T-helper 1 cell treated with Interleukin-12 subunit alpha and Interleukin-12 subunit beta and Interleukin-4 antibody, amounts not matched to agents 30 μg/mL and 1 μg/mL, for 36 hours (primary cell): ENCODE measurements at regions not wholly inside any gene's neighbourhood (a gene's known extent, or its start where the extent isn't known, plus 50 kb on each side); places are given as distances from the start of the nearest gene placed in this dataset.

Source experiments
- H3K27ac Mint-ChIP-seq: one replicate; pipeline ENCODE4 v1.8.0; 2021; ENCODE audit warnings: mild to moderate bottlenecking, mixed read lengths
- H3K27me3 Mint-ChIP-seq: one replicate; pipeline ENCODE4 v1.8.0; 2021; ENCODE audit warnings: low read depth, mixed read lengths
- H3K36me3 Mint-ChIP-seq: one replicate; pipeline ENCODE4 v1.8.0; 2021; ENCODE audit warnings: low read depth, mixed read lengths
- H3K4me1 Mint-ChIP-seq: one replicate; pipeline ENCODE4 v1.8.0; 2021; ENCODE audit warnings: low read depth, mixed read lengths
- H3K4me3 Mint-ChIP-seq: one replicate; pipeline ENCODE4 v1.8.0; 2021; ENCODE audit warnings: mild to moderate bottlenecking, moderate library complexity, mixed read lengths
- H3K9me3 Mint-ChIP-seq: one replicate; pipeline ENCODE4 v1.8.0; 2021; ENCODE audit warnings: mixed read lengths

- no peaks in the 10 kb centered on the region for H3K36me3 Mint-ChIP-seq
- H3K4me1 Mint-ChIP-seq, result no peaks in the 10 kb centered on the region
- peaks cover 3% of the 10 kb centered on the region for H3K9me3 Mint-ChIP-seq
- no peak overlapping the region for H3K4me3 Mint-ChIP-seq
- H3K27me3 Mint-ChIP-seq, result peaks cover 21% of the 10 kb centered on the region
- H3K27ac Mint-ChIP-seq, result no peak overlapping the region
Observed at GRCh38 chr22:22388494-22388893, 120.0 kb downstream of the ZNF280B start.

- H3K4me3 Mint-ChIP-seq, result no peak overlapping the region
Observed at GRCh38 chr22:22389467-22389866, 119.1 kb downstream of the ZNF280B start.

GRCh38 chr22:22390989-22391388 is 117.6 kb downstream of the ZNF280B start:
- peaks cover 20% of the 10 kb centered on the region for H3K27me3 Mint-ChIP-seq
- H3K4me3 Mint-ChIP-seq, result no peak overlapping the region
- H3K36me3 Mint-ChIP-seq, result no peaks in the 10 kb centered on the region
- H3K27ac Mint-ChIP-seq, result no peak overlapping the region
- H3K9me3 Mint-ChIP-seq, result peaks cover 3% of the 10 kb centered on the region
- no peaks in the 10 kb centered on the region for H3K4me1 Mint-ChIP-seq

More at GRCh38 chr22:22389467-22389866, 119.1 kb downstream of the ZNF280B start:
- no peaks in the 10 kb centered on the region for H3K4me1 Mint-ChIP-seq
- H3K36me3 Mint-ChIP-seq, result no peaks in the 10 kb centered on the region
- H3K27ac Mint-ChIP-seq, result no peak overlapping the region
- peaks cover 17% of the 10 kb centered on the region for H3K27me3 Mint-ChIP-seq
- peaks cover 3% of the 10 kb centered on the region for H3K9me3 Mint-ChIP-seq

GRCh38 chr22:22391543-22391942 is 117.0 kb downstream of the ZNF280B start:
- Mint-ChIP-seq H3K27ac (no peak overlapping the region), H3K27me3 (peaks cover 17% of the 10 kb centered on the region), H3K4me3 (no peak overlapping the region), H3K9me3 (peaks cover 3% of the 10 kb centered on the region), H3K4me1 (no peaks in the 10 kb centered on the region), H3K36me3 (no peaks in the 10 kb centered on the region)

GRCh38 chr22:22392131-22392530 is 116.4 kb downstream of the ZNF280B start:
- Mint-ChIP-seq H3K27me3 (peaks cover 17% of the 10 kb centered on the region), H3K4me1 (no peaks in the 10 kb centered on the region), H3K27ac (no peak overlapping the region), H3K4me3 (no peak overlapping the region), H3K9me3 (peaks cover 3% of the 10 kb centered on the region), H3K36me3 (no peaks in the 10 kb centered on the region)

GRCh38 chr22:22394591-22394990 is 114.0 kb downstream of the ZNF280B start:
- H3K4me1 Mint-ChIP-seq, result no peaks in the 10 kb centered on the region
- H3K27ac Mint-ChIP-seq, result no peak overlapping the region
- H3K36me3 Mint-ChIP-seq, result no peaks in the 10 kb centered on the region
- no peak overlapping the region for H3K4me3 Mint-ChIP-seq
- H3K27me3 Mint-ChIP-seq, result peaks cover 17% of the 10 kb centered on the region
- peaks cover 3% of the 10 kb centered on the region for H3K9me3 Mint-ChIP-seq

GRCh38 chr22:22395245-22395644 is 113.3 kb downstream of the ZNF280B start:
- Mint-ChIP-seq H3K4me1 (no peaks in the 10 kb centered on the region), H3K9me3 (peaks cover 3% of the 10 kb centered on the region), H3K27me3 (peaks cover 15% of the 10 kb centered on the region), H3K4me3 (no peak overlapping the region), H3K36me3 (no peaks in the 10 kb centered on the region), H3K27ac (no peak overlapping the region)

- H3K4me3 Mint-ChIP-seq, result no peak overlapping the region
- no peaks in the 10 kb centered on the region for H3K4me1 Mint-ChIP-seq
- H3K27me3 Mint-ChIP-seq, result peaks cover 17% of the 10 kb centered on the region
- no peak overlapping the region for H3K27ac Mint-ChIP-seq
- no peaks in the 10 kb centered on the region for H3K36me3 Mint-ChIP-seq
- H3K9me3 Mint-ChIP-seq, result peaks cover 3% of the 10 kb centered on the region
Observed at GRCh38 chr22:22396741-22397291, 111.7 kb downstream of the ZNF280B start.

GRCh38 chr22:22397292-22397870 is 111.2 kb downstream of the ZNF280B start:
- H3K36me3 Mint-ChIP-seq, result no peaks in the 10 kb centered on the region
- H3K4me1 Mint-ChIP-seq, result no peaks in the 10 kb centered on the region
- H3K4me3 Mint-ChIP-seq, result no peak overlapping the region
- H3K27ac Mint-ChIP-seq, result no peak overlapping the region
- peaks cover 17% of the 10 kb centered on the region for H3K27me3 Mint-ChIP-seq
- peaks cover 3% of the 10 kb centered on the region for H3K9me3 Mint-ChIP-seq

- H3K27me3 Mint-ChIP-seq, result peaks cover 14% of the 10 kb centered on the region
- no peaks in the 10 kb centered on the region for H3K9me3 Mint-ChIP-seq
- H3K27ac Mint-ChIP-seq, result no peak overlapping the region
- H3K4me3 Mint-ChIP-seq, result no peak overlapping the region
- no peaks in the 10 kb centered on the region for H3K4me1 Mint-ChIP-seq
- H3K36me3 Mint-ChIP-seq, result no peaks in the 10 kb centered on the region
Observed at GRCh38 chr22:22397875-22398524, 110.5 kb downstream of the ZNF280B start.

GRCh38 chr22:22398530-22399327 is 109.8 kb downstream of the ZNF280B start:
- no peaks in the 10 kb centered on the region for H3K36me3 Mint-ChIP-seq
- H3K4me3 Mint-ChIP-seq, result no peak overlapping the region
- no peak overlapping the region for H3K27ac Mint-ChIP-seq
- peaks cover 17% of the 10 kb centered on the region for H3K27me3 Mint-ChIP-seq
- no peaks in the 10 kb centered on the region for H3K9me3 Mint-ChIP-seq
- H3K4me1 Mint-ChIP-seq, result no peaks in the 10 kb centered on the region

GRCh38 chr22:22400099-22400498 is 108.4 kb downstream of the ZNF280B start:
- Mint-ChIP-seq H3K36me3 (no peaks in the 10 kb centered on the region), H3K27me3 (peaks cover 12% of the 10 kb centered on the region), H3K9me3 (no peaks in the 10 kb centered on the region), H3K4me3 (no peak overlapping the region), H3K27ac (no peak overlapping the region), H3K4me1 (no peaks in the 10 kb centered on the region)

- no peaks in the 10 kb centered on the region for H3K9me3 Mint-ChIP-seq
- no peak overlapping the region for H3K27ac Mint-ChIP-seq
- no peak overlapping the region for H3K4me3 Mint-ChIP-seq
- H3K27me3 Mint-ChIP-seq, result peaks cover 7% of the 10 kb centered on the region
- H3K4me1 Mint-ChIP-seq, result no peaks in the 10 kb centered on the region
- no peaks in the 10 kb centered on the region for H3K36me3 Mint-ChIP-seq
Observed at GRCh38 chr22:22400964-22401363, 107.6 kb downstream of the ZNF280B start.

- H3K36me3 Mint-ChIP-seq, result no peaks in the 10 kb centered on the region
- H3K4me1 Mint-ChIP-seq, result no peaks in the 10 kb centered on the region
- peaks cover 8% of the 10 kb centered on the region for H3K27me3 Mint-ChIP-seq
- no peak overlapping the region for H3K4me3 Mint-ChIP-seq
- H3K9me3 Mint-ChIP-seq, result no peaks in the 10 kb centered on the region
- no peak overlapping the region for H3K27ac Mint-ChIP-seq
Observed at GRCh38 chr22:22401381-22401780, 107.2 kb downstream of the ZNF280B start.

- Mint-ChIP-seq H3K4me3 (no peak overlapping the region), H3K27me3 (peaks cover 21% of the 10 kb centered on the region), H3K4me1 (no peaks in the 10 kb centered on the region), H3K27ac (no peak overlapping the region), H3K36me3 (no peaks in the 10 kb centered on the region), H3K9me3 (no peaks in the 10 kb centered on the region)
Observed at GRCh38 chr22:22403306-22403705, 105.2 kb downstream of the ZNF280B start.
